DOHH2 (cell line): ENCODE measurements at regions not wholly inside any gene's neighbourhood (a gene's known extent, or its start where the extent isn't known, plus 50 kb on each side); places are given as distances from the start of the nearest gene placed in this dataset.

Experiments
- H3F3A ChIP-seq: fragments of 200-600 bp; sonication (generic), shearing (Covaris generic); 2 replicates; pipeline ENCODE4 v1.6.0; 2016; ENCODE audit warnings: antibody characterized with exemption, mild to moderate bottlenecking; ENCODE audit not compliant: control insufficient read depth, insufficient read depth
- H3K27ac ChIP-seq: fragments of 200-600 bp; sonication (generic); 2 replicates; pipeline ENCODE4 v1.5.1; 2014; ENCODE audit warnings: low read depth, mild to moderate bottlenecking, low read length, moderate library complexity
- H3K27me3 ChIP-seq: fragments of 200-600 bp; sonication (generic); 2 replicates; pipeline ENCODE4 v1.6.1; 2014; ENCODE audit warnings: mild to moderate bottlenecking, low read length, mixed read lengths; ENCODE audit not compliant: control insufficient read depth
- H3K36me3 ChIP-seq: fragments of 200-600 bp; sonication (generic); 2 replicates; pipeline ENCODE4 v1.6.1; 2014; ENCODE audit warnings: mild to moderate bottlenecking, low read length, moderate library complexity, mixed read lengths; ENCODE audit not compliant: control insufficient read depth
- H3K4me1 ChIP-seq: fragments of 200-600 bp; sonication (generic); 2 replicates; pipeline ENCODE4 v1.6.1; 2014; ENCODE audit warnings: mild to moderate bottlenecking, low read length, mixed read lengths; ENCODE audit not compliant: control insufficient read depth
- H3K4me2 ChIP-seq: fragments of 200-600 bp; sonication (generic); 2 replicates; pipeline ENCODE4 v1.6.0; 2014; ENCODE audit warnings: mild to moderate bottlenecking, low read length, moderate library complexity
- H3K4me3 ChIP-seq: fragments of 200-600 bp; sonication (generic); 2 replicates; pipeline ENCODE4 v1.5.1; 2014; ENCODE audit warnings: mild to moderate bottlenecking, low read length, mixed read lengths
- H3K79me2 ChIP-seq: fragments of 200-600 bp; sonication (generic); 2 replicates; pipeline ENCODE4 v1.6.1; 2014; ENCODE audit warnings: mild to moderate bottlenecking, low read length, mixed read lengths; ENCODE audit not compliant: control insufficient read depth
- H3K9me2 ChIP-seq: fragments of 200-600 bp; sonication (generic); replicated peaks from 2 replicates; pipeline ENCODE4 v1.6.1; 2014; ENCODE audit warnings: mild to moderate bottlenecking, low read length, mixed read lengths; ENCODE audit not compliant: control insufficient read depth
- H3K9me3 ChIP-seq: fragments of 200-600 bp; sonication (generic); 2 replicates; pipeline ENCODE4 v1.6.1; 2014; ENCODE audit warnings: antibody characterized with exemption, low read length, mixed read lengths; ENCODE audit not compliant: control insufficient read depth, insufficient read depth
- H4K20me1 ChIP-seq: fragments of 200-600 bp; sonication (generic); 2 replicates; pipeline ENCODE4 v1.6.0; 2014; ENCODE audit warnings: low read depth, mild to moderate bottlenecking, antibody characterized with exemption, low read length, moderate library complexity; ENCODE audit not compliant: control insufficient read depth, insufficient read depth
- CTCF ChIP-seq: fragments of 200-600 bp; sonication (generic); IDR thresholded peaks from one replicate; pipeline ENCODE4 v1.5.1; 2014; ENCODE audit warnings: antibody characterized with exemption, mild to moderate bottlenecking, low read depth, low read length; ENCODE audit not compliant: poor library complexity, severe bottlenecking
- EZH2phosphoT487 ChIP-seq: fragments of 200-600 bp; sonication (generic); IDR thresholded peaks from 2 replicates; pipeline ENCODE4 v1.6.1; 2017; ENCODE audit warnings: borderline replicate concordance, mild to moderate bottlenecking, antibody characterized with exemption, low read length, moderate library complexity, mixed read lengths

GRCh38 chrX:16435399-16435986, 214.5 kb upstream of the S100G start:
- Histone ChIP-seq H3K4me3 (no peak overlapping the region), H3K79me2 (no peaks in the 10 kb centered on the region), H3K4me2 (no peak overlapping the region), H3K27ac (no peak overlapping the region), H3K36me3 (no peaks in the 10 kb centered on the region), H3K9me3 (no peaks in the 10 kb centered on the region), H3K4me1 (no peaks in the 10 kb centered on the region), H3K27me3 (no peaks in the 10 kb centered on the region), H4K20me1 (no peaks in the 10 kb centered on the region), H3K9me2 (no peaks in the 10 kb centered on the region), H3F3A (no peaks in the 10 kb centered on the region)
- TF ChIP-seq CTCF (no peak), EZH2phosphoT487 (no peak)

GRCh38 chrX:16436348-16437188, 213.4 kb upstream of the S100G start:
- H3K36me3 ChIP-seq, result no peaks in the 10 kb centered on the region
- H3K79me2 ChIP-seq, result no peaks in the 10 kb centered on the region
- H3K9me2 ChIP-seq, result no peaks in the 10 kb centered on the region
- no peaks in the 10 kb centered on the region for H3K9me3 ChIP-seq
- no peak overlapping the region for H3K27ac ChIP-seq
- H3F3A ChIP-seq, result no peaks in the 10 kb centered on the region
- no peak for TF ChIP-seq EZH2phosphoT487
- TF ChIP-seq CTCF, result peak; percentile 74
- no peaks in the 10 kb centered on the region for H3K4me1 ChIP-seq
- H4K20me1 ChIP-seq, result no peaks in the 10 kb centered on the region
- H3K27me3 ChIP-seq, result no peaks in the 10 kb centered on the region
- H3K4me3 ChIP-seq, result no peak overlapping the region
- no peak overlapping the region for H3K4me2 ChIP-seq

- Histone ChIP-seq H3K27ac (no peak overlapping the region), H3K4me3 (no peak overlapping the region), H3K9me3 (no peaks in the 10 kb centered on the region), H3K9me2 (no peaks in the 10 kb centered on the region), H3K36me3 (no peaks in the 10 kb centered on the region), H3F3A (no peaks in the 10 kb centered on the region), H3K4me1 (no peaks in the 10 kb centered on the region), H4K20me1 (no peaks in the 10 kb centered on the region), H3K4me2 (no peak overlapping the region), H3K79me2 (no peaks in the 10 kb centered on the region), H3K27me3 (no peaks in the 10 kb centered on the region)
- no peak for TF ChIP-seq EZH2phosphoT487
Measured at GRCh38 chrX:16440446-16440845, 209.5 kb upstream of the S100G start.

- Histone ChIP-seq H3K27me3 (no peaks in the 10 kb centered on the region), H3F3A (no peaks in the 10 kb centered on the region), H3K4me2 (no peak overlapping the region), H3K36me3 (no peaks in the 10 kb centered on the region), H3K9me3 (no peaks in the 10 kb centered on the region), H3K4me1 (no peaks in the 10 kb centered on the region), H3K79me2 (no peaks in the 10 kb centered on the region), H3K27ac (no peak overlapping the region), H3K9me2 (no peaks in the 10 kb centered on the region), H4K20me1 (no peaks in the 10 kb centered on the region), H3K4me3 (no peak overlapping the region)
- no peak for TF ChIP-seq CTCF
- no peak for TF ChIP-seq EZH2phosphoT487
Measured at GRCh38 chrX:16444353-16444752, 205.6 kb upstream of the S100G start.
